ENCODE measurements at regions not wholly inside any gene's neighbourhood (a gene's known extent, or its start where the extent isn't known, plus 50 kb on each side); places are given as distances from the start of the nearest gene placed in this dataset.
"Not testable (repeated sequence)": the region's sequence is repeated elsewhere in the genome, so short reads cannot be mapped to it uniquely, and the experiment has no call there.

GRCh38 chr2:58691041-58691440 lies 449.9 kb upstream of the FANCL start:
- TF ChIP-seq, protein P1, sequence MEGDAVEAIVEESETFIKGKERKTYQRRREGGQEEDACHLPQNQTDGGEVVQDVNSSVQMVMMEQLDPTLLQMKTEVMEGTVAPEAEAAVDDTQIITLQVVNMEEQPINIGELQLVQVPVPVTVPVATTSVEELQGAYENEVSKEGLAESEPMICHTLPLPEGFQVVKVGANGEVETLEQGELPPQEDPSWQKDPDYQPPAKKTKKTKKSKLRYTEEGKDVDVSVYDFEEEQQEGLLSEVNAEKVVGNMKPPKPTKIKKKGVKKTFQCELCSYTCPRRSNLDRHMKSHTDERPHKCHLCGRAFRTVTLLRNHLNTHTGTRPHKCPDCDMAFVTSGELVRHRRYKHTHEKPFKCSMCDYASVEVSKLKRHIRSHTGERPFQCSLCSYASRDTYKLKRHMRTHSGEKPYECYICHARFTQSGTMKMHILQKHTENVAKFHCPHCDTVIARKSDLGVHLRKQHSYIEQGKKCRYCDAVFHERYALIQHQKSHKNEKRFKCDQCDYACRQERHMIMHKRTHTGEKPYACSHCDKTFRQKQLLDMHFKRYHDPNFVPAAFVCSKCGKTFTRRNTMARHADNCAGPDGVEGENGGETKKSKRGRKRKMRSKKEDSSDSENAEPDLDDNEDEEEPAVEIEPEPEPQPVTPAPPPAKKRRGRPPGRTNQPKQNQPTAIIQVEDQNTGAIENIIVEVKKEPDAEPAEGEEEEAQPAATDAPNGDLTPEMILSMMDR (IDR thresholded peaks at IDR 0.05; ENCODE audit: low read length), result not testable (repeated sequence)
- TF ChIP-seq EZH2 (optimal IDR thresholded peaks at IDR 0.05; ENCODE audit: low read depth, low read length), result not testable (repeated sequence)

Data from MM.1S (cell line).